Transverse colon (tissue), 4 donors: ENCODE measurements at regions not wholly inside any gene's neighbourhood (a gene's known extent, or its start where the extent isn't known, plus 50 kb on each side); places are given as distances from the start of the nearest gene placed in this dataset.

Experiments
- DNase-seq: peaks from one replicate; pipeline ENCODE4 v3.0.0-alpha.2; 2019
- H3K27ac ChIP-seq, 4 donors: fragments of 200-600 bp; sonication (generic); 2 replicates each; pipeline ENCODE4 v1.5.1; 2016 to 2018; ENCODE audit warnings: inconsistent platforms in 4 of 4
- H3K27me3 ChIP-seq: fragments of 200-600 bp; sonication (generic); 2 replicates; pipeline ENCODE4 v1.5.1; 2017; ENCODE audit warnings: inconsistent platforms
- H3K36me3 ChIP-seq, 4 donors: fragments of 200-600 bp; sonication (generic); 2 replicates each; pipeline ENCODE4 v1.5.1; 2017 to 2019; ENCODE audit warnings: inconsistent platforms in 4 of 4
- H3K4me1 ChIP-seq, 4 donors: fragments of 200-600 bp; sonication (generic); 2 replicates each; pipeline ENCODE4 v1.5.1; 2017 to 2020; ENCODE audit warnings: inconsistent platforms in 4 of 4
- H3K4me3 ChIP-seq, 4 donors: fragments of 200-600 bp; sonication (generic); 1 replicate in 1 of 4; 2 replicates in 3 of 4; pipeline versions ENCODE4 v1.5.1 to v1.6.1; 2017 to 2019; ENCODE audit warnings: inconsistent platforms in 4 of 4
- H3K9me3 ChIP-seq, 2 donors: fragments of 200-600 bp; sonication (generic); 2 replicates each; pipeline ENCODE4 v1.5.1; 2017 to 2019; ENCODE audit warnings: inconsistent platforms in 2 of 2
- EP300 ChIP-seq: sonication (generic); formaldehyde crosslinking; IDR thresholded peaks from one replicate; pipeline ENCODE4 v1.6.1; 2017; ENCODE audit warnings: antibody characterized with exemption, low read depth
- POLR2A ChIP-seq: fragments of 450-650 bp; IDR thresholded peaks from one replicate; pipeline ENCODE4 v1.6.1; 2016; ENCODE audit warnings: antibody characterized with exemption, mild to moderate bottlenecking, moderate library complexity
- POLR2AphosphoS5 ChIP-seq, 3 donors: sonication (generic); formaldehyde crosslinking; IDR thresholded peaks; one replicate each; pipeline ENCODE4 v1.6.1; 2016; ENCODE audit warnings: antibody characterized with exemption in 3 of 3
- WGBS, 2 donors: methylation state at CpG; one replicate each; pipeline ENCODE4 v1.1.5; 2018; ENCODE audit warnings: low coverage in 1 of 2; 5-methylcytosine and 5-hydroxymethylcytosine counted together
- in situ Hi-C, 4 donors: fragments of 200-750 bp; cut with MboI; loops; one replicate each; pipeline versions ENCODE4 v1.15.0 to v1.15.1; 2017; ENCODE audit warnings: low sequenced_read_pairs in 3 of 4, low pct_ligation_motif_present in 1 of 4, low pct_unique_long_range_greater_than_20kb in 1 of 4
- intact Hi-C: fragments of 100-400 bp; cut with DNase I; formaldehyde crosslinking; loops from one replicate; pipeline ENCODE4 v1.15.1; 2023; ENCODE audit warnings: low total_unique reads
- TF ChIP-seq, protein P1 (sequence below), 5 experiments: fragments of 200-600 bp in 3 of 5; fragments of 450-650 bp in 2 of 5; sonication (generic) in 3 of 5; IDR thresholded peaks; 1 replicate in 2 of 5; 2 replicates in 3 of 5; pipeline ENCODE4 v1.5.1; 2016 to 2017; ENCODE audit warnings: antibody characterized with exemption in 5 of 5, inconsistent platforms in 3 of 5, mild to moderate bottlenecking in 2 of 5, moderate library complexity in 1 of 5

DNA sequence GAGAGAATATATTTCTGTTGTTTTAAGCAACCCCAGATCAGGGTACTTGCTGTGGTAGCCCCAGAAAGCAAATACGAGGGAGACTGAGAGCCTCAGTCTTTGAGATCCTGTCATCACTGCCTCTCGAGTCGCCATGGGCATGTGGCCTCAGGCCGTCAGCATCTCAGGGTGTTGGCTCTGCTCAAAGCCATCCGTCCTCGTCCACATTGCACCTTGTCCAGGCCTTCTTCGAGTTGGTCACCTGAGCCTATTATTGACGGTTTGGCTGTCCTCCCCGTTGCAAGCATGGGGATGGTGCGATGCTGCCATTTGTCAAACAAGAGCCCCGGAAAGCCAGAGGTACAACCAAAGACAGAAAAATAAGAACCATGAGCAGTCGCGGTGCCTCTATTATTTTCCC lies 136.9 kb downstream of the IRF8 start:
- DNase-seq, result no peak
- no peaks in the 10 kb centered on the region for H3K36me3 ChIP-seq
- H3K27ac ChIP-seq, result no peak overlapping the region
- H3K4me3 ChIP-seq, result no peak overlapping the region
- H3K27me3 ChIP-seq, result no peaks in the 10 kb centered on the region
- intact Hi-C loops, result no loop called here
- in situ Hi-C loops, result no loop called here
- peaks cover 0 to 13% (median 2%) of the 10 kb centered on the region in 4 donors for H3K4me1 ChIP-seq
- H3K9me3 ChIP-seq, result no peaks in the 10 kb centered on the region
- 93 to 100% methylated on average over 2 to 13 of the region's 13 CpGs for WGBS, 2 donors
- TF ChIP-seq POLR2A (no peak), EP300 (no peak), POLR2AphosphoS5 (IDR thresholded peaks at IDR 0.05) (no peak)
- TF ChIP-seq, protein P1, sequence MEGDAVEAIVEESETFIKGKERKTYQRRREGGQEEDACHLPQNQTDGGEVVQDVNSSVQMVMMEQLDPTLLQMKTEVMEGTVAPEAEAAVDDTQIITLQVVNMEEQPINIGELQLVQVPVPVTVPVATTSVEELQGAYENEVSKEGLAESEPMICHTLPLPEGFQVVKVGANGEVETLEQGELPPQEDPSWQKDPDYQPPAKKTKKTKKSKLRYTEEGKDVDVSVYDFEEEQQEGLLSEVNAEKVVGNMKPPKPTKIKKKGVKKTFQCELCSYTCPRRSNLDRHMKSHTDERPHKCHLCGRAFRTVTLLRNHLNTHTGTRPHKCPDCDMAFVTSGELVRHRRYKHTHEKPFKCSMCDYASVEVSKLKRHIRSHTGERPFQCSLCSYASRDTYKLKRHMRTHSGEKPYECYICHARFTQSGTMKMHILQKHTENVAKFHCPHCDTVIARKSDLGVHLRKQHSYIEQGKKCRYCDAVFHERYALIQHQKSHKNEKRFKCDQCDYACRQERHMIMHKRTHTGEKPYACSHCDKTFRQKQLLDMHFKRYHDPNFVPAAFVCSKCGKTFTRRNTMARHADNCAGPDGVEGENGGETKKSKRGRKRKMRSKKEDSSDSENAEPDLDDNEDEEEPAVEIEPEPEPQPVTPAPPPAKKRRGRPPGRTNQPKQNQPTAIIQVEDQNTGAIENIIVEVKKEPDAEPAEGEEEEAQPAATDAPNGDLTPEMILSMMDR (IDR thresholded peaks at IDR 0.05), result no peak

DNA sequence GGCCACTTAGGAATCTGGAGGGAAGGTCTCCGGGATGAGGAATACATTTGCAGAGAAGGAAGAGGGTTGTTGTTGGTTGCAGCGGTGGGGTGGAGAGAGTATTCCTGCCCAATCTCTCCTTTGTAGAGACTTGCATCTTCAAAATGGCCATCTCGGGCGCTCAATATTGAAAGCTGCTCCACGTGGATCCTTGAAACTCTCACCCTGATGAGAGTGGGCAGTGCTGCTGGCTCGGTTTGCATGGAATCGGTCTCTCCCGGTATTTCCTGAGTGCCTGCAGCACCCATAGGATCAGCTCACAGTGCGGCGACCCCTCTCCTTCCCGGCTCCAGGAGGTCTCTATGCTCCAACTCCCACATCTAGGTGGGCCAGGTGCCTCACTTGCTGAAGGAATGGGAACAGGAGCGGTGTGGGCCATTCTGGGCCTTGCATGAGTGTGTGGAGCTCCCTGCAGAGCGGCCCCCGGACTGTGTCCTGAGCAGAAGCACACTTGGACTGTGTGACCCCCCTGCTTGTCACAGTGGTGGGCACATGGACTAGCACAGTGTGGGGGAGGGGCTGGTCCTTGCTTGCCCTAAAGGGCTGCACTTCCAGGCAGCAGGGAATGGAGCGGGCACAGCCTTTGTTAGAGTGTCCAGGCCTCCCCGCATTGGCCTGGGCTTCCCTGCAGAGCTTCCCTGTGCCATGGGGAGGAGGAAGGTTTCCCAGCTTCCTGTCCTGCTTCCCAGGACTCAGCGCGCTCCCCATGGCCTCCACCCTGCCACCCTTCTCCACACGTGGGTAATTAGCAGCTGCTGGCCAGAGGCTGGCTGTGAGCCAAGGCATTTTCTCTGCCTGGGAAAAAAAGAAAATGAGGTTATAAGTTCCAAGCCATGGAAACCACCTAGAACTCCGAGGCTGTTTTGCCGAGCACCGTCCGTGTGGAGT lies 139.3 kb downstream of the IRF8 start:
- intact Hi-C loops, result no loop called here
- Histone ChIP-seq H3K27me3 (no peaks in the 10 kb centered on the region), H3K36me3 (no peaks in the 10 kb centered on the region), H3K27ac (no peak overlapping the region), H3K4me1 (peaks cover 0 to 9% (median 2%) of the 10 kb centered on the region in 4 donors), H3K4me3 (no peak overlapping the region), H3K9me3 (no peaks in the 10 kb centered on the region)
- WGBS, 2 donors, result 71% methylated on average over 22 of the region's 23 CpGs; no CpG with 5 or more reads in 1 of the 2 donors
- in situ Hi-C loops, result no loop called here
- DNase-seq, result peak; percentile 3
- TF ChIP-seq EP300, result no peak
- no peak for TF ChIP-seq POLR2AphosphoS5 (IDR thresholded peaks at IDR 0.05)
- TF ChIP-seq, protein P1 (IDR thresholded peaks at IDR 0.05), result no peak
- no peak for TF ChIP-seq POLR2A

DNA sequence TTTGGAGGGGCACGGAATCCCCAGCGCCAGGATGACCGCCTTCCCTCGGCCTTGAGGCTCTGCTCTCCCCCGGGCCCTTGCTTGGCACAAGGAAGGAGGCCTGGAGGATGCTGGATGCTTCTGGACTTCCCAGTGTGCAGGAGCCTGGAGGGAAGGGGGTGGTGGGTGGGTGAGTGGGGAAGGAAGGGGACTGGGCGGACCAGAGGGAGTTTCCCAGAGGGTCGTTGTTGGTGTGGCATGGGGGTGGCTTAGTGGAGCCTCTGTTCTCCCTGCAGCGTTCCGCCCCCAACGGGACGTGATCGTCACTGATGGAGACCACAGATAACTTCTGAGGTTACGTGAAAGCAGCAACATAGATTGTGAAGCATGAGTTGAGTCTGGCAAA lies 140.0 kb downstream of the IRF8 start:
- intact Hi-C loops, result no loop called here
- 31% methylated on average over 12 of the region's 13 CpGs; no CpG with 5 or more reads in 1 of the 2 donors for WGBS, 2 donors
- no peaks in the 10 kb centered on the region for H3K9me3 ChIP-seq
- TF ChIP-seq, protein P1 (IDR thresholded peaks at IDR 0.05), result no peak
- TF ChIP-seq POLR2AphosphoS5 (IDR thresholded peaks at IDR 0.05), result no peak
- TF ChIP-seq EP300, result no peak
- no peak for TF ChIP-seq POLR2A
- no peak overlapping the region for H3K27ac ChIP-seq
- no peak overlapping the region for H3K4me3 ChIP-seq
- no peaks in the 10 kb centered on the region for H3K36me3 ChIP-seq
- H3K27me3 ChIP-seq, result no peaks in the 10 kb centered on the region
- in situ Hi-C loops, result no loop called here
- H3K4me1 ChIP-seq, result peaks cover 0 to 9% (median 2%) of the 10 kb centered on the region in 4 donors
- DNase-seq, result peak; percentile 4

DNA sequence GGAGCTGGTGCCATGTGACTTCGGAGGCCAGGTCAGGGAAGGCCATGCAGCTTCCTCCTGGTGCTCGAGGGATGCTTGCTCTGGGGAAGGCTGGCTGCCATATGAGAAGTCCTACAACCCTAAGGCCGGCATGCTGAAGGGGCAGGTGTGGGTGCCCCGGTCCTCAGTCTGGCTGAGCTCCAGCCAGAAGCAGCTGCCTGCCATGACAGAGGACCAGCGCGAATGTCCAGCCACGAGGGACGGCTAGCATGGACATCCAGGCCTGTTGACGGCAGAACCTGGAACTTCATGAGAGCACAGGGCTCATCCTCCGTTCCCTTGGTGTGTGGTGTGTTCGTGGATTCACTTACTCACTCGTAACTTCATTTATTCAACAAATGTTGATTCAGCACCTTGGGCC lies 140.6 kb downstream of the IRF8 start:
- Histone ChIP-seq H3K4me3 (no peak overlapping the region), H3K4me1 (peaks cover 0 to 9% (median 2%) of the 10 kb centered on the region in 4 donors), H3K27ac (no peak overlapping the region), H3K36me3 (no peaks in the 10 kb centered on the region), H3K27me3 (no peaks in the 10 kb centered on the region), H3K9me3 (no peaks in the 10 kb centered on the region)
- no peak for TF ChIP-seq POLR2A
- no peak for TF ChIP-seq POLR2AphosphoS5 (IDR thresholded peaks at IDR 0.05)
- TF ChIP-seq, protein P1 (IDR thresholded peaks at IDR 0.05), result no peak
- no peak for DNase-seq
- in situ Hi-C loops (no loop called here), intact Hi-C loops (no loop called here)
- 77 to 83% methylated on average over 5 to 12 of the region's 12 CpGs for WGBS, 2 donors
